BE2C (cell line): ENCODE measurements at regions not wholly inside any gene's neighbourhood (a gene's known extent, or its start where the extent isn't known, plus 50 kb on each side); places are given as distances from the start of the nearest gene placed in this dataset.

Experiments used
- DNase-seq: peaks from one replicate; pipeline ENCODE4 v3.0.0-alpha.2; 2020
- H3K27me3 ChIP-seq: fragments of 250-450 bp; sonication (Bioruptor Pico); 2 replicates; pipeline ENCODE4 v1.5.1; 2020; ENCODE audit warnings: mild to moderate bottlenecking
- H3K36me3 ChIP-seq: fragments of 250-450 bp; sonication (Bioruptor Pico); 2 replicates; pipeline ENCODE4 v1.5.1; 2020; ENCODE audit warnings: mild to moderate bottlenecking
- H3K4me1 ChIP-seq: fragments of 250-450 bp; sonication (Bioruptor Pico); 2 replicates; pipeline ENCODE4 v1.5.1; 2020
- H3K4me3 ChIP-seq: 2 replicates; pipeline ENCODE4 v1.5.1; 2011; ENCODE audit warnings: low read depth, low read length
- H3K9me3 ChIP-seq: fragments of 250-450 bp; sonication (Bioruptor Pico); 2 replicates; pipeline ENCODE4 v1.5.1; 2020
- CTCF ChIP-seq: IDR thresholded peaks from 2 replicates; pipeline ENCODE4 v1.5.1; 2012; ENCODE audit warnings: mild to moderate bottlenecking, low read depth, low read length

DNA sequence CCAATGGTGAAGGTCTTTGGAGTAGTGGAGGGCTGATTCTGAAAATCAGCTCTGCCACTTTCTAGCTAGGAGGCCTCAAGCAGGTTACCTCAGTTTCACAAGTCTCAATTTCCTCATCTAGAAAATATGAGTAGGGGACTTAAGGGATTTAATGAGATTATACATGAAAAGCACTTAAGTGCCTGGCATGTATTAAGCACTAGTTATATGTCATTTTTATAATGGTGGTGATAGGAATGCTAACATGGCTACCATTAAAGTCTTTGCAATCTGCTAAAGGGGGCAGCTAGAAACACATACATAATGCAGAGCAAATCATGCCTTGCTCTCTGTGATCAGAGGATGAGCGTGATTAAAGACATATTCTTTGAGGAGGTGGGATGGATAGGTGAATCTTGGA, 640.9 kb upstream of the ZEB2 start:
- TF ChIP-seq CTCF, result no peak
- H3K27me3 ChIP-seq, result no peaks in the 10 kb centered on the region
- no peak for DNase-seq
- H3K4me1 ChIP-seq, result no peaks in the 10 kb centered on the region
- H3K9me3 ChIP-seq, result no peaks in the 10 kb centered on the region
- H3K4me3 ChIP-seq, result no peak overlapping the region
- H3K36me3 ChIP-seq, result no peaks in the 10 kb centered on the region

DNA sequence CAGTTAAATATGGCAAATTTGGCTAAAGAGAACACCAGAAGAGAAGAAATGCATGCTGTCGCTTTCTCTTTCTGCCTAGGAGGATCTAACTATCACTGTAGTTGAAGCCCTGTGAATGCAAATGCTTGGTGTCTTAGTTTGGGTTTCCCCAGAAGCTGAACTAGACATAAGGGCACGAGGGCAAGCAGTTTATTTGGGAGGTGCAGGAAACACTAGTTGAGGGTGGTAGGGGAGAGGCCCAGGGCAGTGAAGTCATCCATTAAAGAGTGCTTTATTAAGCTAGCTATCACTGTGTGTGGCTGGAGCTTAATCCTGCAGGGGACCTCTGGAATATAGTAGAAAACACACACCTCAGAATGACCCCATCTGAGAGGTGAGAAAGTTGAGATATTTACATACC, 639.8 kb upstream of the ZEB2 start:
- no peak overlapping the region for H3K4me3 ChIP-seq
- no peaks in the 10 kb centered on the region for H3K36me3 ChIP-seq
- H3K27me3 ChIP-seq, result no peaks in the 10 kb centered on the region
- TF ChIP-seq CTCF, result no peak
- H3K9me3 ChIP-seq, result no peaks in the 10 kb centered on the region
- DNase-seq, result no peak
- no peaks in the 10 kb centered on the region for H3K4me1 ChIP-seq

DNA sequence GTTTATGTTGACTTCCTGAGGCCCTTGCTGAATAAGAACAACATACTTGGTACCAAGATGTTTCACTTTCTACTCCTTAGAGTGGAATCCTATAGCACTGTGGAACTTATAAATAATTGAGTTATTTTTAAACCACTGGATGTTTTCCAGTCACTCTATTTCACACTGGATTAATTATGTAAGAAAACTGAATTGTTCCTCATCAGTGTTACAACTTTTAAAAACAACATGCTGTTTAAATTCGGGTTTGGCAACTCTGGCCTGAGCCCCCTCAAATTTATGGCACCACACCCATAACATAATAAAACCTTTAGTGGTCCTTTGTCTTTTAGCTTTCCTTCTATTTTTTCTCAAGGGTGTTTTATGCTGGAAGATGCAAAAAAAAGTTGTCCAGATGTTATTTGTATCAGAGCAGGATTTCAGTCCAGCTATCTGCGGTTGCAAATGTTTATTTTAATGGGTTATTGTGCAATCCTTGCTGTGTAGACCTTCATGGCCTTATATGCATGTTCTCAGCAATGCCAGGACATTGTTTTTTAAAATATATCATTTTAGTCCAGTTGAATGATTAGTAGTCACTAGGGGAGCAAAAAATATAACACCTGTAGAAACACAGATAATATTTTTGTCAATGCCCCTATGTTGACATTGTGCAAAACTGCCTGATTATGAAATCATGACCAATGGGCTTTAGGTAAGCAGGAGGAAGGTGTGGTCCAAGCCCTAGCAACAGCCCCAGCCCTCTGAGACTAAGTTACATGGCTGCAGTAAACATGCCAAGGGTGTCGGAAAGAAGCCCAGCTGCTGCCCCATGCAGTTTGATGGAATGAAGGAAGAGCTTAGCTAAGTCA, 638.0 kb upstream of the ZEB2 start:
- Histone ChIP-seq H3K9me3 (no peaks in the 10 kb centered on the region), H3K4me1 (no peaks in the 10 kb centered on the region), H3K36me3 (no peaks in the 10 kb centered on the region), H3K4me3 (no peak overlapping the region), H3K27me3 (no peaks in the 10 kb centered on the region)
- no peak for TF ChIP-seq CTCF
- DNase-seq, result no peak

GRCh38 chr2:145157036-145157675, 637.2 kb upstream of the ZEB2 start:
- H3K4me1 ChIP-seq, result no peaks in the 10 kb centered on the region
- DNase-seq, result no peak
- H3K27me3 ChIP-seq, result no peaks in the 10 kb centered on the region
- no peak for TF ChIP-seq CTCF
- H3K9me3 ChIP-seq, result no peaks in the 10 kb centered on the region
- H3K36me3 ChIP-seq, result no peaks in the 10 kb centered on the region
- H3K4me3 ChIP-seq, result no peak overlapping the region

- no peaks in the 10 kb centered on the region for H3K36me3 ChIP-seq
- no peaks in the 10 kb centered on the region for H3K4me1 ChIP-seq
- DNase-seq, result no peak
- no peaks in the 10 kb centered on the region for H3K9me3 ChIP-seq
- no peak overlapping the region for H3K4me3 ChIP-seq
- TF ChIP-seq CTCF, result no peak
- no peaks in the 10 kb centered on the region for H3K27me3 ChIP-seq
These were observed 636.3 kb upstream of the ZEB2 start for GRCh38 chr2:145156199-145156598.

GRCh38 chr2:145155196-145155595, 635.3 kb upstream of the ZEB2 start:
- DNase-seq, result no peak
- no peaks in the 10 kb centered on the region for H3K9me3 ChIP-seq
- no peak for TF ChIP-seq CTCF
- no peaks in the 10 kb centered on the region for H3K4me1 ChIP-seq
- H3K4me3 ChIP-seq, result no peak overlapping the region
- H3K36me3 ChIP-seq, result no peaks in the 10 kb centered on the region
- no peaks in the 10 kb centered on the region for H3K27me3 ChIP-seq
